GM03348 (cell line): ENCODE measurements at regions not wholly inside any gene's neighbourhood (a gene's known extent, or its start where the extent isn't known, plus 50 kb on each side); places are given as distances from the start of the nearest gene placed in this dataset.

ENCODE experiments used
- DNase-seq: peaks from one replicate; pipeline ENCODE4 v3.0.0; 2012; ENCODE audit warnings: low spot score

DNA sequence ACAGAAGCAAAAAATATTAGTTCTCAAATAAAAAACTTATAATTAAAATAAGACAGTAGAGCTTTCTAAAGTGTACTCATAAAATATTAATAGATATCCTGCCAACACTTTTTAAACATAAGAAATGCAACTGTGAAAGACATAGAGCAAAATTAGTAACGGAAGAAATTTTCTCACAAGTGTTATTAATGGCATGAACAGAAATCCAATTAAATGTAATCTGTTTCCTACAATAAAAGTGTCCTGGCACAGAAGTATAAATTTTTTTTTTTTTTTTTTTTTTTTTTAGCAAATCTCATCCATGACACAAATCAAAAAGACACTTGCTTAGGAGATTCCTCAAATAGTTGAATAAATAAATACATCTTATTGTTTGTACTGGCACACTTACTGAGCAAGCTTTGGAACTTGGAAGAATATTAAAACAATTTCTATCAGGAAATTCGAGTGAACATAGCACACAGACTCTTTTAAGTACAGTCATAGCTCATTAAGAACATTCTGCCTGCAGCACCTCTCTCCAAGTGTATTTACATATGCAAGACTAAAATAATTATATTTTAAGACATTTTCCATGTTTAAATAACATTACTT lies 227.2 kb upstream of the ROBO2 start:
- no peak for DNase-seq

GRCh38 chr3:76815561-76815960 lies 224.3 kb upstream of the ROBO2 start:
- DNase-seq = no peak

DNA sequence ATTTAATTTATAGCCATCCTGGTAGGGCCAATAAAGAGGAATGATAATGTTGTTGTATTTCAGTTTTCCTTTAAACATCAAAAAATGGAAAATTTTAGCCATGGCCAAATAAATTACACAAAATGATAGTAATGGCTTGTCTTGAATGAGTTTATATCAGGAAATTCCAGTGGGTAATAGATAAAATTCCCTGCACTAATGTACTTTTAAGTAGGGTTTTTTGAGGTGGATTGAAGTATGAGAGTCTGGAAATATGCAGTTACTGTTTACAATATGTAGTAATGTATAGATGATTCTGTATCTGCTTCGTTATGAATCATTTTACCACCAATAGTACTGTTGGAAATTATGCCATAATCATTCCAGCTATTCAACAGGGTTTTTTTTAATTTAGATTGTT lies 219.4 kb upstream of the ROBO2 start:
- DNase-seq = no peak

DNA sequence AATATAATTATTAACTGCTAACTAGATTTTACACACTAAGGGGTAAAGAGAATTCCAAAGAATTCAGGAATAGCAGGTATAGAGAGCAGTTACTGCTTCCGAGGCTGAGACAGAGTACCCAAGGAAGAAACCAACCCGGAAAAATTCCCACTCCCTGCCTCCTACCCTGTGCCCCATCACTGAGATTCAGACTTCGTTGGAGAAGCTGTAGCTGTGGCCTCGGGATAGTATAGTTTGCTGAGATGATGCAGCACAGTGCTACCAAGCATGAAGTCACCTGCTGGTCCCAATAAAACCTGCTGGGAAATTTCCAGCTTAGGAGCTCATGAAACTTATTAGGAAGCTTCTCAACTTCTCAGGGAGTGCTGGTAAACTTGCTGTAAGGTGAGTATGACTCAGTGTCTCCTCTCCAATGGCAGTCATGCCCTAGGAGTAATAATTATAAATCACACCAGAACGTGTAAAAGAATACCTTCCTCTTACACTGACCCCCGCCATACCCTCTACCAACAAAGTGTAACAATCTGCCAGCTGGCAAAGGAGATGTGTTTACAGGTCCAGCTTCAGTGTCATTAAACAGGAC lies 215.2 kb upstream of the ROBO2 start:
- no peak for DNase-seq

DNA sequence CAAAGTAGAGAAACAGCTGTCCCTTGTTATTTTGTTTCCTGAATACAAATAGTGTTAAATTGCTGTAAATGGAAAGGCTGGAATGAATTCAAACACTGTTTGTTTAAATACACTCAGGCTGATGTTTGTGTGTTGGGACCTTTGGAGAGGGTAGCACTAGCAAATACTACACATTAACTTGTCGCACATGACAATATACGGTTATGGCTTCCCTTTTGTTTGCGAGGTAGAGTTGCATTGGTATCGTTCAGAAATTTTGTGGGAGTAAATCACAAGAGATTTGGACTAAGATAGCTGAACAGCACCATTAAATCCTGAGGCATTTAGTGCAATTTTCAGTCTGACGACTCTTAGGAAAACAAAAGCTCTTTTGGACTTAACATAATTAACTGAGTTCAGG lies 213.0 kb upstream of the ROBO2 start:
- no peak for DNase-seq

GRCh38 chr3:76827701-76828226 lies 212.1 kb upstream of the ROBO2 start:
- no peak for DNase-seq

DNA sequence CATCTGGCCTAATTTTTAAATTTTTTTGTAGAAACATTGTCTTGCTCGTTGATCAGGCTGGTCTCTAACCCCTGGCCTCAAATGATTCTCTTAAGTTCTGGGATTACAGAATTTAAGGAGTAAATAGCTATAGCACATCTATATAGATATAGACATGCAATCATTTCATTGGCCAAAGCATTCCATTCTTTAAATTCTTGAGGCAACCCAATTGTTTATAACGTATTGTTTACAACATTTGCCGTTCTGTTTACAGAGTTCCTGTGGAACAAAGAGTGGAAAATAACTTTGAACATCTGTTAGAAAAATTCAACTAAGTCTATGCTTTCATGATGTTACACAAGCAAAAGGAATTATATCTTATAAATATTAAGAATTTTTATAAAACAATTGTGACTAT lies 205.2 kb upstream of the ROBO2 start:
- no peak for DNase-seq

GRCh38 chr3:76841747-76842146 lies 198.2 kb upstream of the ROBO2 start:
- no peak for DNase-seq

DNA sequence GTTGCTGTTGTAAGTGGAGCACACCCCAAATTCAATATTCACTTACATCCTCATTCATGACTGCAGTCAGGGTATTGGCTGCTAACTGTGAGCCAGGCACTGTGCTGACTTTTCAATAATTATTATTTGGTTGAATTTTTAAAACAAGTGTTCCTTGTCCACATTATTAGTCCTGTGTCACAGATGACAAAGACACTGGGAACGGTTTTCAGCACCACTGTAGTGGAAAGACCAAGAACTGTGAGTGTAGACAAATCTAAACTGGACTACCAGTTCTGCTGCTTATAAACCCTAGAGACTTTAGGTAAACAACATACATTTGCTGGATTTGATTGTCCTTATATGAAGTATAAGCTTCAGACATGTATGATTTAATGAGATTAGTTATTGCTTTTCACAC lies 197.7 kb upstream of the ROBO2 start:
- DNase-seq = no peak

GRCh38 chr3:76855451-76855850 lies 184.4 kb upstream of the ROBO2 start:
- DNase-seq = no peak

DNA sequence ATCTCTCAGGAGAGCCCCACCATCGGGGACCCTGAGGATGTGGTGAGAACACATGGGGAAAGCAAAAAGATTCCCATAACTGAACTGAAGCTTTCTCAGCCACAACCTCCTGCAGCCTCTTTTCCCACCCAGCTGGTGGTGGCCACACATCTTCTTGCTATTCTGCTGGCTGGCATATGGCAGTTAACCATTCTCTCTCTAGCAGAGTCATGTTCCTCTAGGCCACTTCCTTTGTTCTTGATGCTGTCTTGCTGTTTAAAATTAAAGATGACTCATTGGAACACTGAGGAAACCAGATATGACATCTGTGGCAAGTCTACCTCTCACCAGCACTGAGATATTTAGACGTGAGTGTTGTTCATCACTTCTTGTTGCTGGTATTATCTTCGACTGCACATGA lies 180.3 kb upstream of the ROBO2 start:
- no peak for DNase-seq

DNA sequence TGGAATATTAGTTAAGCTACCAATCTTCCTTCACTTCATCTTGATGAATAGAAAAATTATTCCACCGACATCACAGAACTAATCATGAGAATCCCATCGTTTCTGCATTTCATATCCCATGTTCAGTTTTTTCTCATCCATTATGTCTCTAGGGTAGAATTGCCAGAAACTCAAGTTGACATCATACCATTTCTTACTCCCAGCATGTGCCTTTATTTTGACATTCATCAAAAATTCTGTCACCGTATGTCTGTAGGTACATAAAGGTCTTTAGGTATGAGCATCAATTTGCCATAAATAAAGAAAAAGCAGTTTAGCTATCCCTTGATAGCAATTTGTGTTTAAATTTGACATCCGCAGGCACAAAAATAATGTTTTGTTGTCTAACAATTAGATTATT lies 175.5 kb upstream of the ROBO2 start:
- DNase-seq = no peak

- no peak for DNase-seq
Observed at GRCh38 chr3:76866729-76867408, 173.0 kb upstream of the ROBO2 start.

DNA sequence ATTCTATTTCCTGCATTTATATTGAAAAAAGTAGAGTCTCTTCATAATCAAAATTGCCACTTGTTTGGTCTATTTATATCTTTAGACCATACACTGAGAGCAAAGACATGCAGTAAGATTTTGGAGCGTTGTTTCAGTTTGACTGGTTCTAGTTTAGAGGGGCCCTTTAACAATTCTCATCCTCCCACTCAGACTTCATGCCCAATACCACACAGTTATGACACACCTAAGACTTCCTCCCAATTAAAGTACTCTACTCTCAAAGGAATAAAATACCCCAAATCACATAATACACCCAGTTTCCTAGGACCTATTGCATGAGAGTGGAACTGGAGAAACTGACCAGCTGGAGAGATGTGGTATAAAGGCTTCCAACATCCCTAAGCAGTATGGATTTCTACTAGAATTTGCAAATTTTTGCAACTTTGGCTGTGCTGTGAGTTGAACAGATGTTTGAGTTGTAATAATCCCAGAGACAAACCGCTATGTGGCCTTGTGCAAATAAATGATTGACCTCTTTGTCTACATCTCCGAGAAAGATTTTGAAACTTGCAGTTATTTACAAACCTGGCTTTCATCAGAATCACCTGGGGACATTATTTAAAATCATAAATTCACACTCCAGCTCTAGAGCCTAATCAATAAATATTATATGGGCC lies 170.0 kb upstream of the ROBO2 start:
- DNase-seq = no peak

GRCh38 chr3:76871655-76872054 lies 168.2 kb upstream of the ROBO2 start:
- DNase-seq = no peak

DNA sequence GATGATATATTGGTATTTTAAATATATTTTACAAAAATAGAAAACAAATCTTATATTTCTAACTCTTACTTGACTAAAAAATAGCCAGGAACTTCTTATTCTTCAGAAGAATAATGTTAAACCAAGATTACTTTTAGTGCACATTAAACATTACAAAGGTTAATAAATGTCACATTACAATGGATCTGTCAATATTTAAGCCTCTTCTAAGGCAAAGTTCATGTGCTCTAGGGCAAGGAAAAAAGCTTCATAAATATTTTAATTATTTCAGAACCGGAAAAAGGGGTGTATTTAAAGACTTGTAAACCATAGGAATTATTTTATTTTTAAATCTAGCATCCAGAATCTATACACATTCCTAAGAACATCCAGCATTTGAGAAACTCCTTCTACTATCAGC lies 166.9 kb upstream of the ROBO2 start:
- no peak for DNase-seq

DNA sequence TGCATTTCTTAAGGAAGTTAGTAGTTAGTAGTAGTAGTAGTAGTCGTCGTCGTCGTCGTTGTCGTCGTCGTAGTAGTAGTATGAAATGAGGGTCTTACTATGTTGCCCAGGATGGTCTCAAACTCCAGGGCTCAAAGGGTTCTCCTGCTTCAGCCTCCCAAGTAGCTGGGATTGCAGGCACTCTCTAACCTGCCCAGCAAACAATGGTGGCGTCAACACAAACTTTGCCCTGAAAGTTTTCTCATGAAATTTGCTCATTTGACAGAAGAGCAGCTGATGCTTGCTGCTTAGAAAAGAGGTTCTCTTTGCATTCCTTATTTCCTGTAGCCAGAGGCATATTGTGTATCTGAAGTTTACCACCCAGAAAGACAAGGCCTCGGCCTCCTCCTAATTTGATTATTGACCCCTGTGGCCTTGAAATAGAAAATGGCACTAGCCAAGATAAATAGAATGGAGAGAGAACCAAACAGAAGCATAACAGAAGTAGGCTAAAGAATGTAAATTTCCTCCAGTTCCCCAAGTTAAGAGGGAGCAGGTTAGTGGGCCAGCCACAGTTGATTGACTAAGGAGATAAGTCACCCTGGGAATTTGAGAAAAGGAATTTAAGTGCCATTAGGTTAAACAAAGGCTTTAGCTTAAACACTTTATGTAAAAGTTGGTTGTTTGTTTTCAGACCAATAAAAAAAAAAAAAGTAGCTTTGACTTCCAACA lies 166.2 kb upstream of the ROBO2 start:
- no peak for DNase-seq

DNA sequence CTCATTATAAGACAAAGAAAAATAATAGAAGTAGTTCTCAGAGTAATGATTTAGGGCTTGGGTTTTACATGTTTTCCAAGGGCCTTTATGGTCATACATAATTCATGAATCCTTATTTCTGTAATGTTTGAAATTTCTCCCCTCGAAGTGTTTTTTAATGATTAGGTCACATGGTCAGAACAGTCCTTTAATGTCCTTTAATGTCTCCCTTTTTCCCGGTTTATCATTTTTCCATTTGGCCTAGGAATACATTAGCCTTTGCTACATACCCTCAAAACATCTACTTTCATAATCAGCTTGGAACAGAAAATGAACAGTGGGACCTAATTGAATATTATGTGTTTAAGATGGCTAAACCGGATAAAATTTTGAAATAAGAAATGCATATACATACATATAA lies 159.9 kb upstream of the ROBO2 start:
- DNase-seq = no peak

GRCh38 chr3:76886761-76887500 lies 153.0 kb upstream of the ROBO2 start:
- no peak for DNase-seq

DNA sequence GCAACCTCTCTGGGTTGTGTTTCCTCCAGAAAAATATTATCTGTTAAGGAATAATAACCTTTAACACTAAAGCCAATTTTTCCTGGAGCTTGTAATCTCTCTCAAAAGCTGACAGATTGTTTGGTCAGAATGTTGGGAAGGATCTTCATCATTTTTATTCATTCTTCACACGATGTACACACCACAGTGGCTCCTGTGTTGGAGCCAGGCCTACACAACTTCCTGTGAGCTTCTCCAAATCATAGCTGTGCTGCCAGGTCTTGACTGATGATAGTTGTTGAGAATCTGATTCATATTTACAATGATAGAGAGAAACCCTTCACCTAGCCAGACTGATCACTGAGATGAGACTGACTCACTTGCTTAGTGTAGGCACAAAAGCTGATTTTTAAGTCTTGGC lies 151.0 kb upstream of the ROBO2 start:
- no peak for DNase-seq

GRCh38 chr3:76889911-76890310 lies 150.0 kb upstream of the ROBO2 start:
- no peak for DNase-seq

DNA sequence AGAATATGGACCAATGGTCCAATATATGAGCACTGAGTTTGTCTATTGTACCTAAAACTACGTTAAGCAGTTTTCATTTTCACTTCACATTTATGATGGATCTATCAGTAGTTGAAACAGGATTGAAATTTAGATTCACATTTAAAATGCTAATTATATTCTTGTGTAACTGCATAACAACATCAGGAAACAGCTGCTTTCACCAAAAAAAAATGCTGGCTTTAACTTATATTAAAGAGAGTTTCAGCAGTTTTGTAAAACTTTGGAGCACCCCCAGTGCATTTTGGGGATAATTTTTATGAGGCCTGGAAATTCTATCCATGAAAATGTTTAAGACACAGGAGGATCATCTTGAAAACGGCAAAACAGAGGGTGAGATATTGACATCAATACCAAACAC lies 142.8 kb upstream of the ROBO2 start:
- DNase-seq = no peak
